Fibroblast of the conjunctiva (primary cell): ENCODE measurements at regions not wholly inside any gene's neighbourhood (a gene's known extent, or its start where the extent isn't known, plus 50 kb on each side); places are given as distances from the start of the nearest gene placed in this dataset.
"Not testable (repeated sequence)": the region's sequence is repeated elsewhere in the genome, so short reads cannot be mapped to it uniquely, and the experiment has no call there.

Source experiments
- DNase-seq: peaks from one replicate; pipeline ENCODE4 v3.0.0-alpha.2; 2010; ENCODE audit warnings: low read depth

DNA sequence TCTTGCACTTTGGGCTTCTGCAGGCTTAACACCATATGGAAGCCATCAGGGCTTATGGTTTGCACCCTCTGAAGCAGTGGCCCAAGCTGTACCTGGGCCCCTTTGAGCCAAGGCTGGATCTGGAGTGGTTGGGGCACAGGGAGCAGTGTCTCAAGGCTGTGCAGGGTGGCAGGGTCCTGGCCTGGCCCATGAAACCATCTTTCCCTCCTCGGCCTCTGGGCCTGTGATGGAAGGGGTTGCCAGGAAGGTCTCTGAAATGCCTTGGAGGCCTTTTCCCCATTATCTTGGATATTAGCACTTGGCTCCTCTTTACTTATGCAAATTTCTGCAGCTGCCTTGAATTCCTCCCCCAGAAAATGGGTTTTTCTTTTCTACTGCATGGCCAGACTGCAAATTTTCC, 134.7 kb upstream of the USP9X start:
- DNase-seq: no peak

DNA sequence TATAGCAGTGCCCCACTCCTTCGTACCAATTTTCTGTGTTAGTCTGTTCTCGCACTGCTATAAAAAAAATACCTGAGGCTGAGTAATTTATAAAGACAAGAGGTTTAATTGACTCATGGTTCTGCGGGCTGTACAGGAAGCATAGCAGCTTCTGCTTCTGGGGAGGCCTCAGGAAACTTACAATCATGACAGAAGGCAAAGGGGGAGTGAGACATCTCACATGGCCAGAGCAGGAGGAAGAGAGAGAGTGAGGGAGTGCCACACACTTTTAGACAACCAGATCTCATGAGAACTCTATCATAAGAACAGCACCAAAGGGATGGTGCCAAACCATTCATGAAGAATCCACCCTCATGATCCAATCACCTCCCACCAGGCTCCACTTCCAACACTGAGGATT, 133.8 kb upstream of the USP9X start:
- DNase-seq: not testable (repeated sequence)

DNA sequence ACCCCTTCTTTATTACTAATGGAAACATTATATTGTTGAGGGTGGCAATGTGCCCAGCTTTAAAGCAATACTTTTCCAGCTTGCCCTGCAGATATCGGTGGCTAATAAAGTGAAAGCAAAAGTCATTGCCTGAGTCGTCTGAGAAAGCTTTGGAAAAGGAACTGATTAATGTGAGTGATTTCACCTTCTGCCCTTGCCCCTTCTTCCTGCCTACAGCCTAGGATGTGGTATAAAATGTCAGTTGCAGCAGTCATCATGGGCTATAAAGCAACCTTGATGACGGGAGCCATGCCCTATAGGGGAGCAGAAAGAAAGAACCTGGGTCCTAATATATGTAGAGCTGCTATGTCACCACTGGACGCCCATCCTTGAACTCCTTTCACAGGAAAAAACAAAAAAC, 132.4 kb upstream of the USP9X start:
- DNase-seq: no peak

DNA sequence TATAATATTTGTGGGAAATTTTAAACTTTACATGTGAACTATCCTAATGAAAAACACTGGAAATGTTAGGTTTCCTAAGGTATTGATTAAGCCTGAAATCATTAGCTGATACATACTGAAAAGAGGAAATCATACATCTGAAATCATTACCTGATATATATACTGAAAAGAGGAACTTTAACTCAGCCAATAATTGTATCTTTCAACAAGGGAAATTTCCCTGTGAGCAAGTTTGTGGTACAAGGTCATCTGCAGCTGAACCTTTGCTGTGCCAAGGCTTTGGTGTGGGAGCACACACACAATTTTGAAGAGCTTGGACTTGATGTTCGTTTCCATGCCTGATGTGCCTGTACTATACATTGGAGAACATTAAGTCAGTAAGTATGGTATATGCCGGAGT, 131.9 kb upstream of the USP9X start:
- no peak for DNase-seq

DNA sequence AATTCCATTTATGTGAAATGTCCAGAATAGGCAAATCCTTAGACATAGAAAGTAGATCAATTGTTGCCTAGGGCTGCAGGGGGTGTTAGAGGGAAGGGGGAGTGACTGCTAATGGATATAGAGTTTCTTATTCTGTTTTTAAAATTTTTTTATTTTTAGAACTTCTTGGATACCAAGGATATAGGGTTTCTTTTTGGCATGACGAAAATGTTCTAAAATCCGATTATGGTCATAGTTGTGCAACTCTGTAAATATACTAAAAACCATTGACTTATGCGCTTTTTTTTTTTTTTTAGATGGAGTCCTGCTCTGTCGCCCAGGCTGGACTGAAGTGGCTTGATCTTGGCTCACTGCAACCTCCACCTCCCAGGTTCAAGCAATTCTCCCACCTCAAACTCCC, 125.2 kb upstream of the USP9X start:
- peak; percentile 28 for DNase-seq

DNA sequence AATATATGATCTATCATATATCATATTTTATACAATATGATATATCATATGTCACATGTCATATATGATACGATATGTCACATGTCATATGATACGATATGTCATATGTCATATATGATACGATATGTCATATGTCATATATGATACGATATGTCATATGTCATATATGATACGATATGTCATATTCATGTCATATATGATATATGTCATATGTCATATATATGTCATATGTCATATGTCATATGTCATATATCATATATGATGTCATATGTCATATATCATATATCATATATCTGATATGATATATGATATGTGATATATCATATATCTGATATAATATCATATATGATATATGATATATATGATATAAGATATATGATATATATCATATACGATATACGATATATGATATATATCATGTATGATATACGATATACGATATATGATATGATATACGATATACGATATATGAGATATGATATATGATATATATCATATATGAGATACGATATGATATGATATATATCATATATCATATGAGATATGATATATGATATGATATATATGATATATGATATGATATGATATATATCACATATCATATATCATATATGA, 122.3 kb upstream of the USP9X start:
- no peak for DNase-seq

DNA sequence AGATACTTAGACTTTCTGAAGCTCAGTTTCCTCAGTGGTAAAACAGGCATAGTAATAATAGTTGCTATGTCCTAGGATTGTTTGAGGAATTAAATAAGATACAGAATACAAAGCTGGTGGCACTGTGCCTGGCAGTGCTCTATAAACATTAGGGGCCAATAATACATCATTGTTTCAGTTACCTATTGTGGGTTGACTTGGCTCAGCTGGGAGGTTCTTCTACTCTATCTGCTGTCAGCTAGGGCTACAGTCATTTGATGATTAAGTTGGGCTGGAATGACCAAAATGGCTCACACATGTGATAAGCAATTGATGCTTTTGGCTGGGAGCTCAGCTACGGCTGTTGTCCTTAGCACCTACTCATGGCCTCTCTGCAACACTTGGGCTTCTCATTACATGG, 121.2 kb upstream of the USP9X start:
- DNase-seq: no peak

DNA sequence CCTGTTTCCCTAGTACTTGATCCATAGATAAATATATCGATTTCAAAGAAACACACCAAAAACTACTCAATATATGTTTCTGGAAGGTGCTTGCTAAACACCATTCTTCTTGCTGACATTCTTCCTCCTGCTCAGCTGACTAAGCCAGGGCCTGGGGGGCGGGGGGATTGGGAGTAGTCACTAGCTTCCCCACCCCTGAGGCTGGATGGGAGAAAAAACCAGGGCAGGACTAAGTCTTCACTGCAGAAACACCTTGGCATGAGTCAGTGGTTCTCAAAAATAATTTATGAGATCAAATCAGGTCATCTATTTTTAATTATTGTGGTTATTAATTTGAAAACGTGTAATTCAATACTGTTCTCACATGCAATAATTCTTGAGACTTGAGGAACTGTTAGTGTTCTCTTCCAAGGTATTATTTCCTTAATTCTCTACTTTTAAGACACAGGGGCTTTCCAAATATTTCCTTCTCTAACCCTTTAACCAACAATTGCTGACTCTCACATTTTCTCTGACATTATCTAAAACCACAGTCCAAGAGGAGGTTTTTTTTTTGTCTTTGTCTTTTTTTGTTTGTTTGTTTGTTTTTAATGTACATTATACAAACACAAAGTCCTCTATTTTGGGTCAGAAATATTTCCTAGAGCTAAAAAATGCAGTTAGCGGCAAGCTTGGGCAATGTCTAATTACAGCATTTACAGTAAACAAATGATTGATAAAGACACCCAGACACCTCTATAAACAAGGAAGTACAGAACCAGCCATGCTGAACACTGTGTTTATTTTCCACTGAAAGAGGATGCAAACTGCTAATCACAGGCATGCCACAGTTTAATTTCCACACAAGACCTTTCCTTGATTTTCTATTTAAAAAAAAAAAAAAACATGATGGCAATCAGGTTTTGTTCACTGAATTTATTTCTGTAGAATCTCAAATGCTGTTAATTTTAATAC, 120.3 kb upstream of the USP9X start:
- DNase-seq: no peak

DNA sequence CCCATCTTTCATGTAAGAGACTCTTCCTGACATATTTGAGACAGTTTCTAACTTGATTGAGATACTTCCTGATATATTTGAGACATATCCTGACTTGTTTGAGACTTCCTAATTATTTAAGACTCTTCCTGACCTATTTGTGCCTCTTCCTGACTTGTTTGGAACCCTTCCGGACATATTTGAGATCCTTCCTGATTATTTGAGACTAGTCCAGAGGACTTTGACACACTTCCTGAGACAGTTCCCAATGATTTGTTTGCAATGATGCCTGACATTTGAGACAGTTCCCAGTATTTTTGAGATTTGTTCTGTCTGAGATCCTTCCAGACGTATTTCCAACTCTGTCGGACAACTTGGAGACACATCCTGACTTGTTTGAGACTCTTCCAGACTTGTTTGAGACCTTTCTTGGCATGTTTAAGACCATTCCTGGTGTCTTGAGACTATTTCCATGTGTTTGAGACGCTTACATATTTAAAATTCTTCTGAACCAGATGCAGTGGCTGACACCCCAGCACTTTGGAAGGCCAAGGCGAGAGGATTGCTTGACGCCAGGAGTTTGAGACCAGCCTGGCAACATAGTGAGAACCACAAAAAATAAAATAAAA, 118.9 kb upstream of the USP9X start:
- DNase-seq: no peak

DNA sequence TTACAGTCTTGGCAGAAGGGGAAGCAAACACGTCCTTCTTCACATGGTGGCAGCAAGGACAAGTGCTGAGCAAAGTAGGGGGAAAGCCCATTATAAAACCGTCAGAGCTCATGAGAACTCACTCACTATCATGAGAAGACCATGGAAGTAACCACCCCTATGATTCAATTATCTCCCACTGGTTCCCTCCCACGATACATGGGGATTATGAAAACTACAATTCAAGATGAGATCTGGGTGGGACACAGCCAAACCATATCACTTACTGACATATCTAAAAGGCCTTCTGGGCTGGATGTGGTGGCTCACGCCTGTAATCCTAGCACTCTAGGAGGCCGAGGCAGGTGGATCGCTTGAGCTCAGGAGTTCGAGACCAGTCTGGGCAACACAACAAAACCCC, 117.1 kb upstream of the USP9X start:
- no peak for DNase-seq

DNA sequence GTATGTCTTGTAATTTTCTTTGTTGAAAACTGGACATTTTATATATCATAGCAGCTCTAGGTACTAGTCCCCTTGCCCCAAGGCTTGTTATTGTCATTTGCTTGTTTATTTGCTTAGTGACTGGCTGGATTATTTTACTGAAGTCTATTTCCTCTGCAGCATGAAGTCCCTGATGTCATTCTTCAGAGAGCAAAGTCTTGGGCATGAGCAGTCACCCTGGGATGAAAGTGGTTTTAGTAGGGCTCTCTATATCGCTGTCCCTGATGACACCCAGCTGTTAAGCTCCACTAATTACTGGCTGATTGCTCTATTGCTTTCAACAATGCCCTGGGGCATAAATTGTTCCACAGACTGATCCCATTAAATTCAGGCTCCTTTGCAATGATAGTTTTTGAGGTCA, 113.5 kb upstream of the USP9X start:
- no peak for DNase-seq

DNA sequence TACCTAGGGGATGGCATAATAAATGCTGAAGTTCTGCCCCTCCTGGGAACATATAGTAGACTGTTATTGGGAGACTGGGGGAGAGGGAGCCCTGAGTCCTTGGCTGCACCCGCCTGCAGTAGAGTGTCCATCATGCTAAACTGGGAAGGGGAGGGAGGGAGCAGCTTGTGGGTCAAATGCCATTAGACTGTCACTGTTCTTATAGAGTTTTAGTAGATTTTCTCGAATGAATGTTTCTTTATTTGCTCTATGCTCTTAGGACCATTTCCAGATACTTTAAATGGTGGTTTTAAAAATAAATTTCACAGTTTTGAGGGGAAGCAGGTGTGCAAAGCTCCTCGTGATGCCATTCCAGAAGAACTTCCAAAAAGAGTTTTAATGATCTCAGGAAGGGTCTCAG, 111.6 kb upstream of the USP9X start:
- DNase-seq: no peak

DNA sequence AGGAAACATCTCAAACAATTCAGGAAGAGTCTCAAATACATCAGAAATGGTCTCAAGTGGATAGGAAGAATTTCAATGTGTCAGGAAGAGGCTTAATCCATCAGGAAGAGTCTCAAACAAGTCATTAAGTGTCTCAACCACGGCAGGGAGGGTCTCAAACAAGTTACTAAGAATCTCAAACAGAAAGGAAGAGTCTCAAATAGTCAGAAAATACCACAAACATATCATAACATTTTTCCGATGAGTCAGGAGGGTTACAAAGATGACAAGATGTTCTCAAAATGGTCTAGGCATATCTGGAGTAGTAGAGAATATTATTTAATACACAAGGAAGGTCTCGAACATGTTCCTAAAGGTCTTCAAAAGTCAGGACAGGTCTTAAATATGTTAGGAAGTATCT, 109.3 kb upstream of the USP9X start:
- DNase-seq: no peak

DNA sequence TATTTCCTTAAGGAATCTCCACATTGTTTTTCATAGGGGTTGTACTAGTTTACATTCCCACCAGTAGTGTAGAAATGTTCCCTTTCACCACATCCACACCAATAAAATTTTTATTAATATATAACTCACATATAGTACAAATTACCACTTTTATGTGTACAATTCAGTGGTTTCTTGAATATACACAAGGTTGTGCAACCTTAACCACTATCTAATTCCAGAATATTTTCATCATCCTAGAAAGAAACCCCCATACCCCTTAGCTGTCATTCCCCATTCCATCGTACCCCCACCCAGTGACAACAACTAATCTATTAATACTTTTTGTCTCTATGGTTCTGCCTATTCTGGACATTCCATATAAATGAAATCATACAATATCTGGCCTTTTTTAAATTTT, 108.3 kb upstream of the USP9X start:
- no peak for DNase-seq

DNA sequence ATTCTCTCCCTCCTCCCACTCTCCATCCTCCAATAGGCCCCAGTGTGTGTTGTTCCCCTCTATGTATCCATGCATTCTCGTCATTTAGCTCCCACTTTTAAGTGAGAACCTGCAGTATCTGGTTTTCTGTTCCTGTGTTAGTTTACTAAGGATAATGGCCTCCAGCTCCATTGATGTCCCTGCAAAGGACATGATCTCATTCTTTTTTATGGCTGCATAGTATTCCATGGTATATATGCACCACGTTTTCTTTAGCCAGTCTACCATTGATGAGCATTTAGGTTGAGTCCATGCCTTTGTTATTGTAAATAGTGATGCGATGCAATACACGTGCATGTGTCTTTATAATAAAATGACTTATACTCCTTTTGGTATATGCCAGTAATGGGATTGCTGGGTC, 100.3 kb upstream of the USP9X start:
- no peak for DNase-seq

DNA sequence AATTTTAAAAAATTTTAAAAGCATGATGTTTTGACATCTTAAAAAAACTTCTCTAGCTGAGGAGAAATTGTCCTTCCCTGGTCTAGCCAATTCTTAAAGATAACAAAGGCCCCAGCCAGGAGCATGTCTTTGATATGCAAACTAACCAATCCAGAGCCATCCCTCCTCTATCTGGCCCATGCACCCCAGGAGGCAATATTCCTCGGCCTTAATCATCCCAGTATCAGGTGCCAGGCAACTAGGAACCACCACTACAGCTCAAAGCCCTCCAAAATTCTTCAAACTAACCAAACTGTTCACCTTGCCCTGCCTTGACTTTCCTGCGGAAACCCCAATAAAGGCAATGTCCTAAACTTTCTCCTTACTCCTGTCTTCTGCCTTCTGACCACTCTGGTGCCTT, 97.8 kb upstream of the USP9X start:
- DNase-seq: no peak

DNA sequence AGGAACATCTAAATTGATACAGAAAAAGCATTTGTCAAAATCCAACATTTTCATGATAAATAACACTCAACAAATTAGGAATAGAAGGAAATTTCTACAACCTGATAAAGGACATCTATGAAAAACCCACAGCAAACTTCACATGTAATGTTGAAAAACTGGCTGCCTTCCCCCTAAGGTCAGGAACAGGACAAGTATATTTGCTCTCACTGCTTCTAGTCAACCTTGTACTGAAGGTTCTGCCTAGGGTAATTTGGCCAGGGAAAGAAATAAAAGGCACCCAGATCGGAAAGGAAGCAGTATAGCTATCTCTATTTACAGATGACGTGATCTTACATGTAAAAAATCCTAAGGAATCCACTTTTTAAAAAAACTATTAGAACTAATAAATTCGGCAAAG, 97.1 kb upstream of the USP9X start:
- no peak for DNase-seq

DNA sequence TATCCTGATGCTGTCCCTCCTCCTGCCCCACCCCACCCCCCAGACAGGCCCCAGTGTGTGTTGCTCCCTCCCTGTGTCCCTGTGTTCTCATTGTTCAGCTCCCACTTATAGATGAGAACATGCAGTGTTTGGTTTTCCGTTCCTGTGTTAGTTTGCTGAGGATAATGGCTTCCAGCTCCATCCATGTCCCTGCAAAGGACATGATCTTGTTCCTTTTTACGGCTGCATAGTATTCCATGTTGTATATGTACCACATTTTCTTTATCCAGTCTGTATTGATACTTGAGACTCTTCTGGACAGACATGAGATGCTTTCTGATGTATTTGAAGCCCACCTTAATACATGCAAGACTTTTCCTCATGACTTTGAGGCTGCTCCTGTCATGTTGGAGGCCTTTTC, 91.8 kb upstream of the USP9X start:
- DNase-seq: not testable (repeated sequence)

DNA sequence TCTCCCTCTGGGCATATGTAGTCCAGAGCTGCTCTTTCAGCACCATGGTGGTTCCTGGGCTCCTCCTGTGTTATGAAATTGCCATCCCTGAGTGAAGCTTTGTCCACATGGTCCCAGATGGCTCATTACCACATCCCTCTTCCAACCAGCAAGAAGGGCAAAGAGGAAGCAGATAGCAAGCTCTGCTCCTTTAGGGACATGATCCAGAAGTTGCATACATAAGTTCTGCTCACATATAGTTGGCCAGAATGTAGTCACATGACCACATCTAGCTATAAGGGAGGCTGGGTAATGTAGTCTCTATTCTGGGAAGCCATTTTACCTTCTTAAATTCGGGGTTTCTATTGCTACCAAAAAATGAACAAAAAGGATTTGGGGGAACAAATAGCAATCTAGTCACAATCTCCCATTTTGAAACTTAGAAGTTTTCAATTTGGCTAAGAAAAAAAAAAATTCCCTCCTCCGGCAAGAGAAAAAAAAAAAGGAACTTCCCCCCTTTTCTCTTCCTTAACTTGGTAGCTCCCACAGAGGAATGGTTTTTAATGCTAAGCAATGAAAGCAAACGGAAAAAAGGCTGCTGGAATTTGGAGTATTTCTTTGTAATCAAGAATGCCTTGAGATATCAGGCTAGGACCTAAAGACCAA, 88.2 kb upstream of the USP9X start:
- peak; percentile 78 for DNase-seq

DNA sequence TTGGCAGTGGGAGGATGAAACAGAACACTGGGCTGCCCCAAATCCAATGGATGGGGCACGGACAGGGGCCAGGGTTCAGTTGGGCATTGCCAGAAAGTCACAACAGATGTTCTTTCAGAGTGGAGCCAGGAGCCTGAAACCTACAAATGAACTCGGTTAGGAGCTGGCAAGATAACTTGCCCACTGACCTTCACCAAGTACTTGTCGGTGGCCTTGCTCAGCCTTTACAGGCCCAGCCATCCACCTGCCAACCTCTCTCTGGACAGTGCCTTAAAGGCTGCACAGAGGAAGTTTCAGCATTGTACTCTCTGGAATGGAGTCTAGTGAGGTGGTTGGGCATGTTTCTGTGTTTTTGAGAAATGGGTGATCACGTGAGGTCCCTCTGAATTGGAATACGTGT, 87.1 kb upstream of the USP9X start:
- no peak for DNase-seq

DNA sequence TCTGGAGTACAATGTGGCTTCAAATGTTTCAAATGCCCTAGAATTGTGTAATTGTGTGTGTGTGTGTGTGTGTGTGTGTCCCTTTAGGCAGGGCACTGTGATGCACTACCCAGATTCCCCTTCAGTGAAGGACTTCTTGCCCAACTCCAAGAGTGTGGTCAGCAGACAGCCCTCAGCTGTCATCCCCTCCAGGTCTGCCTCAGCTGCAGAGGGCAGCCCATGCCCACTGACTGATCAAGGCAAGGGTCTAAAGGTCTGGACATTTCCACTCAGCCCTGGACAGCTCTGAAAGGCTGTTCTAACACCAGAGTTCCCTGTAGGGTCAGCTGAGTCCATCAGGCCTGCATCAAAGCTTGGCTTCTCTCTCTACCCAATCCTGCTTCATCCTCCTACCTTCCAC, 83.9 kb upstream of the USP9X start:
- no peak for DNase-seq

DNA sequence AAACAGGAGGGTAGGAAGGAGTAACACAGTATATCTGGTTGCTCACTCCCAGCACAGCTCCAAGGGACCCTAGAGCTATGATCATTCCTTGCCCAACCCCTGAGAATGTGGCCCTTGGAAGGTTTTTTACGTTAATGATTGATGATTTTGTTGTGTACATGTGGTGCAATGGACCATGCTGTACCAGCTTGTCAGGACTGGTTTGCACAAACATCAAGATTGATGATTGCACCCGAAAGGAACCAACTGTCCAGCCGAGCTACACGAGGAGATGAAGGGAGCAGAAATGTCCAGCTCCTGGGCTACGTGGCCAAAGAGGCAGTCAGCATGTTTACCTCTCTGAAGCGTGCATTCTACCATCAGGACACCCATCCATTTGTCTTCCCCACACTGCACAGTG, 83.2 kb upstream of the USP9X start:
- no peak for DNase-seq
